Neural progenitor cell (in vitro differentiated cells): ENCODE measurements at regions not wholly inside any gene's neighbourhood (a gene's known extent, or its start where the extent isn't known, plus 50 kb on each side); places are given as distances from the start of the nearest gene placed in this dataset.
"Not testable (repeated sequence)": the region's sequence is repeated elsewhere in the genome, so short reads cannot be mapped to it uniquely, and the experiment has no call there.

Experiments
- DNase-seq: peaks from one replicate; pipeline ENCODE4 v3.0.0-alpha.2; 2016; ENCODE audit warnings: low spot score
- H2AFZ ChIP-seq: fragments of 200-600 bp; sonication (generic); replicated peaks from 2 replicates; pipeline ENCODE4 v1.6.1; 2016; ENCODE audit warnings: antibody characterized with exemption
- H3F3A ChIP-seq: fragments of 200-600 bp; sonication (generic); 2 replicates; pipeline ENCODE4 v1.6.1; 2016; ENCODE audit warnings: antibody characterized with exemption, low read depth
- H3K27ac ChIP-seq: fragments of 200-600 bp; sonication (generic); 2 replicates; pipeline ENCODE4 v1.5.1; 2016; ENCODE audit warnings: mild to moderate bottlenecking
- H3K27me3 ChIP-seq: fragments of 200-600 bp; sonication (generic); 2 replicates; pipeline ENCODE4 v1.6.1; 2016; ENCODE audit warnings: mild to moderate bottlenecking, moderate library complexity
- H3K36me3 ChIP-seq: fragments of 200-600 bp; sonication (generic); 2 replicates; pipeline ENCODE4 v1.5.1; 2016
- H3K4me1 ChIP-seq: fragments of 200-600 bp; sonication (generic); 2 replicates; pipeline ENCODE4 v1.6.1; 2016; ENCODE audit warnings: mixed run types
- H3K4me2 ChIP-seq: fragments of 200-600 bp; sonication (generic); 2 replicates; pipeline ENCODE4 v1.6.1; 2016
- H3K4me3 ChIP-seq: fragments of 200-600 bp; sonication (generic); 2 replicates; pipeline ENCODE4 v1.5.1; 2016
- H3K79me2 ChIP-seq: fragments of 200-600 bp; sonication (generic); 2 replicates; pipeline ENCODE4 v1.6.1; 2016; ENCODE audit warnings: low read depth
- H3K9ac ChIP-seq: fragments of 200-600 bp; sonication (generic); 2 replicates; pipeline ENCODE4 v1.6.1; 2016
- H3K9me3 ChIP-seq: fragments of 200-600 bp; sonication (generic); 2 replicates; pipeline ENCODE4 v1.5.1; 2016; ENCODE audit warnings: low read depth
- H4K20me1 ChIP-seq: fragments of 200-600 bp; sonication (generic); 2 replicates; pipeline ENCODE4 v1.6.1; 2016; ENCODE audit warnings: low read depth
- H3K27ac Mint-ChIP-seq: 3 replicates; pipeline ENCODE4 v1.8.0; 2021; ENCODE audit warnings: mixed read lengths
- H3K27me3 Mint-ChIP-seq: 2 replicates; pipeline ENCODE4 v1.8.0; 2022; ENCODE audit warnings: low read depth, mild to moderate bottlenecking, inconsistent platforms, moderate library complexity, mixed read lengths; ENCODE audit not compliant: insufficient read depth
- H3K36me3 Mint-ChIP-seq: 3 replicates; pipeline ENCODE4 v1.8.0; 2021; ENCODE audit warnings: mixed read lengths
- H3K4me1 Mint-ChIP-seq: 3 replicates; pipeline ENCODE4 v1.8.0; 2021; ENCODE audit warnings: mixed read lengths
- H3K4me3 Mint-ChIP-seq: 3 replicates; pipeline ENCODE4 v1.8.0; 2021; ENCODE audit warnings: mild to moderate bottlenecking, moderate library complexity, mixed read lengths
- H3K9me3 Mint-ChIP-seq: 3 replicates; pipeline ENCODE4 v1.8.0; 2020; ENCODE audit warnings: mixed read lengths
- CTCF ChIP-seq: fragments of 200-600 bp; sonication (generic); IDR thresholded peaks from 2 replicates; pipeline ENCODE4 v1.5.1; 2017; ENCODE audit warnings: antibody characterized with exemption, mild to moderate bottlenecking
- EZH2 ChIP-seq: fragments of 200-600 bp; sonication (generic); IDR thresholded peaks from 2 replicates; pipeline ENCODE4 v1.6.1; 2017; ENCODE audit warnings: antibody characterized with exemption, mild to moderate bottlenecking, moderate library complexity
- EZH2phosphoT487 ChIP-seq: fragments of 200-600 bp; sonication (generic); IDR thresholded peaks from 2 replicates; pipeline ENCODE4 v1.6.1; 2017; ENCODE audit warnings: antibody characterized with exemption

- not testable (repeated sequence) for H3K27me3 Mint-ChIP-seq, H3K36me3 ChIP-seq, H3F3A ChIP-seq, H3K9me3 ChIP-seq, H3K4me3 Mint-ChIP-seq, H3K9ac ChIP-seq, H3K27ac ChIP-seq, H3K79me2 ChIP-seq, H2AFZ ChIP-seq, H3K4me3 ChIP-seq, H3K4me2 ChIP-seq, H3K27me3 ChIP-seq, H4K20me1 ChIP-seq, H3K36me3 Mint-ChIP-seq, H3K4me1 ChIP-seq, H3K27ac Mint-ChIP-seq, H3K4me1 Mint-ChIP-seq
- TF ChIP-seq CTCF = peak; percentile 49
- H3K9me3 Mint-ChIP-seq = peaks cover 18% of the 10 kb centered on the region
- DNase-seq = peak; percentile 3
Observed at GRCh38 chr14:106153362-106153955, 627.1 kb downstream of the TMEM121 start.

- Histone ChIP-seq H3K9me3 (peaks cover 5% of the 10 kb centered on the region), H3K9ac (no peak overlapping the region), H4K20me1 (no peaks in the 10 kb centered on the region), H3K36me3 (no peaks in the 10 kb centered on the region), H3K4me1 (no peaks in the 10 kb centered on the region), H3K79me2 (no peaks in the 10 kb centered on the region), H3K4me2 (no peak overlapping the region), H3K27ac (no peak overlapping the region), H3K27me3 (no peaks in the 10 kb centered on the region), H3F3A (no peaks in the 10 kb centered on the region), H2AFZ (no peak overlapping the region), H3K4me3 (no peak overlapping the region)
- no peak for DNase-seq
- no peak overlapping the region for H3K4me3 Mint-ChIP-seq
- H3K4me1 Mint-ChIP-seq = no peaks in the 10 kb centered on the region
- peaks cover 55% of the 10 kb centered on the region for H3K9me3 Mint-ChIP-seq
- H3K27me3 Mint-ChIP-seq = peaks cover 9% of the 10 kb centered on the region
- no peaks in the 10 kb centered on the region for H3K36me3 Mint-ChIP-seq
- TF ChIP-seq EZH2phosphoT487 (no peak), CTCF (no peak), EZH2 (no peak)
- no peak overlapping the region for H3K27ac Mint-ChIP-seq
Observed at GRCh38 chr14:106163316-106163715, 636.9 kb downstream of the TMEM121 start.

GRCh38 chr14:106163812-106164211, 637.4 kb downstream of the TMEM121 start:
- not testable (repeated sequence) for H3K9me3 ChIP-seq, H3K27me3 ChIP-seq, H3F3A ChIP-seq, H2AFZ ChIP-seq, H3K36me3 Mint-ChIP-seq, H3K27me3 Mint-ChIP-seq, H3K27ac ChIP-seq, H3K79me2 ChIP-seq, H3K36me3 ChIP-seq, H3K4me3 ChIP-seq, H4K20me1 ChIP-seq, H3K4me2 ChIP-seq, DNase-seq, H3K4me1 ChIP-seq, H3K9ac ChIP-seq, H3K4me3 Mint-ChIP-seq, H3K4me1 Mint-ChIP-seq, H3K27ac Mint-ChIP-seq
- H3K9me3 Mint-ChIP-seq = peaks cover 51% of the 10 kb centered on the region

GRCh38 chr14:106166232-106166631, 639.8 kb downstream of the TMEM121 start:
- Histone ChIP-seq H2AFZ (no peak overlapping the region), H3K9ac (no peak overlapping the region), H3K4me1 (no peaks in the 10 kb centered on the region), H3K79me2 (no peaks in the 10 kb centered on the region), H3K4me3 (no peak overlapping the region), H3K27ac (no peak overlapping the region), H3K36me3 (no peaks in the 10 kb centered on the region), H3K9me3 (peaks cover 8% of the 10 kb centered on the region), H3K4me2 (no peak overlapping the region), H3K27me3 (no peaks in the 10 kb centered on the region), H4K20me1 (no peaks in the 10 kb centered on the region), H3F3A (no peaks in the 10 kb centered on the region)
- Mint-ChIP-seq H3K27me3 (peaks cover 7% of the 10 kb centered on the region), H3K27ac (no peak overlapping the region), H3K4me1 (no peaks in the 10 kb centered on the region), H3K9me3 (peaks cover 54% of the 10 kb centered on the region), H3K4me3 (peak overlapping the region; percentile 66), H3K36me3 (no peaks in the 10 kb centered on the region)
- no peak for DNase-seq
- TF ChIP-seq CTCF (no peak), EZH2 (no peak), EZH2phosphoT487 (no peak)
